ENCODE measurements at regions not wholly inside any gene's neighbourhood (a gene's known extent, or its start where the extent isn't known, plus 50 kb on each side); places are given as distances from the start of the nearest gene placed in this dataset.
"Not testable (repeated sequence)": the region's sequence is repeated elsewhere in the genome, so short reads cannot be mapped to it uniquely, and the experiment has no call there.

GRCh38 chr17:33873201-33873617, 381.9 kb upstream of the CCL2 start:
- TF ChIP-seq CTCF (IDR thresholded peaks at IDR 0.05; ENCODE audit: low read depth, low read length), result no peak
- DNase-seq, result no peak
- H3K4me3 ChIP-seq (ENCODE audit: low read depth, low read length), result no peak overlapping the region
- H3K27me3 ChIP-seq, result no peaks in the 10 kb centered on the region
- H3K4me1 ChIP-seq, result peaks cover 5% of the 10 kb centered on the region
- no peaks in the 10 kb centered on the region for H3K9me3 ChIP-seq
- no peaks in the 10 kb centered on the region for H3K36me3 ChIP-seq

GRCh38 chr17:33874617-33875060, 380.4 kb upstream of the CCL2 start:
- Histone ChIP-seq H3K36me3 (no peaks in the 10 kb centered on the region), H3K9me3 (no peaks in the 10 kb centered on the region), H3K4me1 (peaks cover 5% of the 10 kb centered on the region), H3K4me3 (ENCODE audit: low read depth, low read length) (no peak overlapping the region), H3K27me3 (no peaks in the 10 kb centered on the region)
- DNase-seq, result peak; percentile 37
- no peak for TF ChIP-seq CTCF (IDR thresholded peaks at IDR 0.05; ENCODE audit: low read depth, low read length)

GRCh38 chr17:33875973-33876372, 379.1 kb upstream of the CCL2 start:
- Histone ChIP-seq H3K9me3 (no peaks in the 10 kb centered on the region), H3K36me3 (no peaks in the 10 kb centered on the region), H3K4me3 (ENCODE audit: low read depth, low read length) (no peak overlapping the region), H3K4me1 (peaks cover 5% of the 10 kb centered on the region), H3K27me3 (no peaks in the 10 kb centered on the region)
- DNase-seq, result no peak
- no peak for TF ChIP-seq CTCF (IDR thresholded peaks at IDR 0.05; ENCODE audit: low read depth, low read length)

- not testable (repeated sequence) for H3K4me1 ChIP-seq; H3K4me3 ChIP-seq (ENCODE audit: low read depth, low read length); H3K27me3 ChIP-seq; DNase-seq; H3K36me3 ChIP-seq; H3K9me3 ChIP-seq
Measured at GRCh38 chr17:33882273-33882672, 372.8 kb upstream of the CCL2 start.

- H3K9me3 ChIP-seq; H3K36me3 ChIP-seq; H3K4me3 ChIP-seq (ENCODE audit: low read depth, low read length); DNase-seq; H3K27me3 ChIP-seq; H3K4me1 ChIP-seq: not testable (repeated sequence)
Measured at GRCh38 chr17:33882677-33883076, 372.4 kb upstream of the CCL2 start.

- Histone ChIP-seq H3K27me3 (no peaks in the 10 kb centered on the region), H3K4me3 (ENCODE audit: low read depth, low read length) (no peak overlapping the region), H3K4me1 (peaks cover 11% of the 10 kb centered on the region), H3K36me3 (no peaks in the 10 kb centered on the region), H3K9me3 (no peaks in the 10 kb centered on the region)
- peak; percentile 37 for DNase-seq
- no peak for TF ChIP-seq CTCF (IDR thresholded peaks at IDR 0.05; ENCODE audit: low read depth, low read length)
Measured at GRCh38 chr17:33888455-33888854, 366.6 kb upstream of the CCL2 start.

- no peaks in the 10 kb centered on the region for H3K9me3 ChIP-seq
- no peaks in the 10 kb centered on the region for H3K36me3 ChIP-seq
- H3K4me3 ChIP-seq (ENCODE audit: low read depth, low read length), result no peak overlapping the region
- no peak for TF ChIP-seq CTCF (IDR thresholded peaks at IDR 0.05; ENCODE audit: low read depth, low read length)
- no peak for DNase-seq
- no peaks in the 10 kb centered on the region for H3K27me3 ChIP-seq
- peaks cover 11% of the 10 kb centered on the region for H3K4me1 ChIP-seq
Measured at GRCh38 chr17:33889040-33889439, 366.0 kb upstream of the CCL2 start.
